ENCODE measurements at regions not wholly inside any gene's neighbourhood (a gene's known extent, or its start where the extent isn't known, plus 50 kb on each side); places are given as distances from the start of the nearest gene placed in this dataset.
A peak's percentile ranks its signal among the peaks of the same experiment; 100 is the strongest.

- Histone ChIP-seq H3K4me1 (peaks cover 0 to 8% (median 2%) of the 10 kb centered on the region in 10 experiments; a peak in 9 of 20 replicates), H4K20me1 (no peaks in the 10 kb centered on the region), H3K4me2 (peak overlapping the region in 7 of 11 experiments; percentile 6 to 45 (median 29); a peak in 8 of 22 replicates), H3K4me3 (no peak overlapping the region), H3K9me3 (replicated peaks in 1 of 11) (no peaks in the 10 kb centered on the region; a peak in 1 of 22 replicates), H3K27ac (no peak overlapping the region), H3K36me3 (no peaks in the 10 kb centered on the region), H3K27me3 (no peaks in the 10 kb centered on the region; a peak in 1 of 22 replicates), H3K9ac (no peak overlapping the region)
- TF ChIP-seq Cebpa-rat (IDR thresholded peaks at IDR 0.05): no peak
Measured at GRCh38 chr7:155138204-155138603, 68.1 kb downstream of the HTR5A start.

- Histone ChIP-seq H3K36me3 (no peaks in the 10 kb centered on the region), H4K20me1 (no peaks in the 10 kb centered on the region), H3K9ac (no peak overlapping the region), H3K4me1 (peaks cover 0 to 11% (median 5%) of the 10 kb centered on the region in 10 experiments; a peak in 11 of 20 replicates), H3K27ac (no peak overlapping the region), H3K4me2 (no peak overlapping the region), H3K4me3 (no peak overlapping the region), H3K27me3 (no peaks in the 10 kb centered on the region; a peak in 1 of 22 replicates), H3K9me3 (replicated peaks in 1 of 11) (no peaks in the 10 kb centered on the region; a peak in 1 of 22 replicates)
- TF ChIP-seq Cebpa-rat (IDR thresholded peaks at IDR 0.05): no peak
Measured at GRCh38 chr7:155141562-155141961, 71.4 kb downstream of the HTR5A start.

GRCh38 chr7:155143381-155143780, 73.3 kb downstream of the HTR5A start:
- Histone ChIP-seq H3K9ac (no peak overlapping the region), H3K4me1 (peaks cover 0 to 6% (median 2%) of the 10 kb centered on the region in 10 experiments; a peak in 9 of 20 replicates), H3K27ac (no peak overlapping the region), H3K9me3 (replicated peaks in 1 of 11) (no peaks in the 10 kb centered on the region), H3K27me3 (no peaks in the 10 kb centered on the region), H3K36me3 (no peaks in the 10 kb centered on the region), H3K4me3 (no peak overlapping the region), H4K20me1 (no peaks in the 10 kb centered on the region), H3K4me2 (no peak overlapping the region)
- TF ChIP-seq Cebpa-rat (IDR thresholded peaks at IDR 0.05): no peak

- TF ChIP-seq Cebpa-rat (IDR thresholded peaks at IDR 0.05): no peak
- H3K27ac ChIP-seq: no peak overlapping the region
- H3K4me3 ChIP-seq: no peak overlapping the region
- peaks cover 0 to 5% (median 0%) of the 10 kb centered on the region in 10 experiments; a peak in 2 of 20 replicates for H3K4me1 ChIP-seq
- peaks cover 0 to 7% (median 5%) of the 10 kb centered on the region in 11 experiments; a peak in 6 of 22 replicates for H3K9me3 ChIP-seq (replicated peaks in 1 of 11)
- no peaks in the 10 kb centered on the region for H4K20me1 ChIP-seq
- H3K27me3 ChIP-seq: no peaks in the 10 kb centered on the region
- no peak overlapping the region for H3K9ac ChIP-seq
- no peaks in the 10 kb centered on the region for H3K36me3 ChIP-seq
- no peak overlapping the region for H3K4me2 ChIP-seq
Measured at GRCh38 chr7:155144371-155144770, 74.2 kb downstream of the HTR5A start.

- TF ChIP-seq Cebpa-rat (IDR thresholded peaks at IDR 0.05): no peak
- no peaks in the 10 kb centered on the region for H3K36me3 ChIP-seq
- peaks cover 0 to 16% (median 8%) of the 10 kb centered on the region in 11 experiments; a peak in 10 of 22 replicates for H3K9me3 ChIP-seq (replicated peaks in 1 of 11)
- H4K20me1 ChIP-seq: no peaks in the 10 kb centered on the region
- H3K9ac ChIP-seq: no peak overlapping the region
- H3K27me3 ChIP-seq: no peaks in the 10 kb centered on the region
- H3K4me3 ChIP-seq: no peak overlapping the region
- peaks cover 0 to 5% (median 0%) of the 10 kb centered on the region in 10 experiments; a peak in 2 of 20 replicates for H3K4me1 ChIP-seq
- H3K4me2 ChIP-seq: no peak overlapping the region
- H3K27ac ChIP-seq: no peak overlapping the region
Measured at GRCh38 chr7:155145477-155146255, 75.5 kb downstream of the HTR5A start.

- H3K36me3 ChIP-seq: no peaks in the 10 kb centered on the region
- peaks cover 7 to 24% (median 17%) of the 10 kb centered on the region in 11 experiments for H3K9me3 ChIP-seq (replicated peaks in 1 of 11)
- H3K27ac ChIP-seq: no peak overlapping the region
- no peaks in the 10 kb centered on the region for H4K20me1 ChIP-seq
- no peak overlapping the region for H3K9ac ChIP-seq
- H3K4me1 ChIP-seq: peaks cover 0 to 5% (median 0%) of the 10 kb centered on the region in 10 experiments; a peak in 2 of 20 replicates
- H3K4me3 ChIP-seq: no peak overlapping the region
- no peak for TF ChIP-seq Cebpa-rat (IDR thresholded peaks at IDR 0.05)
- no peaks in the 10 kb centered on the region for H3K27me3 ChIP-seq
- H3K4me2 ChIP-seq: no peak overlapping the region
Measured at GRCh38 chr7:155147172-155147571, 77.0 kb downstream of the HTR5A start.

GRCh38 chr7:155147624-155148023, 77.5 kb downstream of the HTR5A start:
- Histone ChIP-seq H3K9me3 (replicated peaks in 1 of 11) (peaks cover 11 to 28% (median 22%) of the 10 kb centered on the region in 11 experiments), H3K36me3 (no peaks in the 10 kb centered on the region), H4K20me1 (no peaks in the 10 kb centered on the region), H3K9ac (no peak overlapping the region), H3K4me1 (peaks cover 0 to 5% (median 0%) of the 10 kb centered on the region in 10 experiments; a peak in 2 of 20 replicates), H3K27ac (no peak overlapping the region), H3K4me2 (no peak overlapping the region), H3K27me3 (no peaks in the 10 kb centered on the region), H3K4me3 (no peak overlapping the region)
- TF ChIP-seq Cebpa-rat (IDR thresholded peaks at IDR 0.05): no peak

GRCh38 chr7:155153676-155154075, 83.6 kb downstream of the HTR5A start:
- H3K9me3 ChIP-seq (replicated peaks in 1 of 11): peaks cover 30 to 59% (median 38%) of the 10 kb centered on the region in 11 experiments
- H3K4me2 ChIP-seq: no peak overlapping the region
- no peaks in the 10 kb centered on the region for H3K36me3 ChIP-seq
- H3K27ac ChIP-seq: no peak overlapping the region
- TF ChIP-seq Cebpa-rat (IDR thresholded peaks at IDR 0.05): no peak
- H3K9ac ChIP-seq: no peak overlapping the region
- H3K4me3 ChIP-seq: no peak overlapping the region
- H4K20me1 ChIP-seq: no peaks in the 10 kb centered on the region
- H3K27me3 ChIP-seq: no peaks in the 10 kb centered on the region
- no peaks in the 10 kb centered on the region for H3K4me1 ChIP-seq

GRCh38 chr7:155154586-155154985, 84.5 kb downstream of the HTR5A start:
- Histone ChIP-seq H3K4me3 (no peak overlapping the region), H3K4me1 (no peaks in the 10 kb centered on the region), H3K36me3 (no peaks in the 10 kb centered on the region), H3K27me3 (no peaks in the 10 kb centered on the region), H3K9ac (no peak overlapping the region), H4K20me1 (no peaks in the 10 kb centered on the region), H3K27ac (no peak overlapping the region), H3K4me2 (no peak overlapping the region), H3K9me3 (replicated peaks in 1 of 11) (peaks cover 28 to 50% (median 39%) of the 10 kb centered on the region in 11 experiments)
- TF ChIP-seq Cebpa-rat (IDR thresholded peaks at IDR 0.05): no peak
